DND-41 (cell line): ENCODE measurements at regions not wholly inside any gene's neighbourhood (a gene's known extent, or its start where the extent isn't known, plus 50 kb on each side); places are given as distances from the start of the nearest gene placed in this dataset.
"Not testable (repeated sequence)": the region's sequence is repeated elsewhere in the genome, so short reads cannot be mapped to it uniquely, and the experiment has no call there.

Experiments used
- CTCF ChIP-seq: IDR thresholded peaks from 2 replicates; pipeline ENCODE4 v1.5.1; 2012; ENCODE audit warnings: borderline replicate concordance, low read length, moderate library complexity, mild to moderate bottlenecking; ENCODE audit not compliant: poor library complexity, severe bottlenecking; ENCODE audit errors: extremely low read depth
- EZH2 ChIP-seq: IDR thresholded peaks from 3 replicates; pipeline ENCODE4 v1.6.1; 2012; ENCODE audit warnings: borderline replicate concordance, low read depth, mild to moderate bottlenecking, moderate library complexity, low read length, inconsistent platforms; ENCODE audit not compliant: severe bottlenecking

GRCh38 chr21:13963259-13963658, 247.5 kb downstream of the LIPI start:
- not testable (repeated sequence) for TF ChIP-seq CTCF, EZH2
